SIG-M5 treated with dmso at 0.1 percent for 504 hours (cell line): ENCODE measurements at regions not wholly inside any gene's neighbourhood (a gene's known extent, or its start where the extent isn't known, plus 50 kb on each side); places are given as distances from the start of the nearest gene placed in this dataset.

Source experiments
- DNase-seq: peaks from one replicate; lab custom pipeline; 2025; ENCODE audit not compliant: unreplicated experiment; lab: John Stamatoyannopoulos, UW

- no peak for DNase-seq
Observed at GRCh38 chr20:12354725-12355124, 437.0 kb downstream of the BTBD3 start.

GRCh38 chr20:12355185-12355584 lies 437.5 kb downstream of the BTBD3 start:
- no peak for DNase-seq

DNA sequence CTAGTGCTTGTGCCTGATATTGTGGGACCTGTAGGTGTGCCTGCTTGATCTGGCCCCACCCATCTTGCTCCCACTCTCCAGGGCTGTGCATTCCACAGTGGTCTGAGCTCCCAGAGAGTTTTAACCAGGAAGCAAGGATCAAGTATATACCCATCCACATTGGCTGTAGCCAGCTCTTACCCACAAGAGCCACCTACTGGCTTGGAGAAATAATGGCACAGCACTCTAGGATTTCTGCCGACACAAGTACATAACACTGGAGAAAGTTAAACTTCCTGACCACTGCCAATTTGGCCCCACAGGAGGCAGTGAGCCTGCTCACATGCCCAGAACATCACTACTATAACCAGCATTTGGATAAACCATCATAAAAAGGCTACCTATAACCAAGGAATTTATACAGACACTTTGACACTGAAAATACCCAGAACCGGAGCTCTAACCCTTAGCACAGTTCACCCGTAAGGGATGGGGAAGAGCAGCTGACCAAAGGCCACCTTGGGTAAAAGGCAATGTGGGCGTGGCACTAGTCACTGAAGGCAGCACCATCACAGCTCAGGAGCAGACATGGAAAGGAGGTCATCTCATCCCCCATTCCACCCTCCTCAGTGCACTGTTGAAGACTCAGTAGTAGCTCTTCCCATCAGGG lies 440.4 kb downstream of the BTBD3 start:
- DNase-seq = peak; percentile 1

GRCh38 chr20:12358655-12359009 lies 440.9 kb downstream of the BTBD3 start:
- no peak for DNase-seq

GRCh38 chr20:12371990-12372389 lies 454.3 kb downstream of the BTBD3 start:
- no peak for DNase-seq

- no peak for DNase-seq
Observed at GRCh38 chr20:12372557-12372956, 454.9 kb downstream of the BTBD3 start.

- DNase-seq = no peak
Observed at GRCh38 chr20:12375967-12376366, 458.3 kb downstream of the BTBD3 start.

GRCh38 chr20:12383821-12384220 lies 466.1 kb downstream of the BTBD3 start:
- DNase-seq = no peak

- DNase-seq = no peak
Observed at GRCh38 chr20:12386821-12387220, 469.1 kb downstream of the BTBD3 start.

- no peak for DNase-seq
Observed at GRCh38 chr20:12391099-12391498, 473.4 kb downstream of the BTBD3 start.

GRCh38 chr20:12394786-12395185 lies 477.1 kb downstream of the BTBD3 start:
- no peak for DNase-seq

- no peak for DNase-seq
Observed at GRCh38 chr20:12395353-12395752, 477.7 kb downstream of the BTBD3 start.

GRCh38 chr20:12395760-12396159 lies 478.1 kb downstream of the BTBD3 start:
- no peak for DNase-seq

- no peak for DNase-seq
Observed at GRCh38 chr20:12399110-12399836, 481.6 kb downstream of the BTBD3 start.

DNA sequence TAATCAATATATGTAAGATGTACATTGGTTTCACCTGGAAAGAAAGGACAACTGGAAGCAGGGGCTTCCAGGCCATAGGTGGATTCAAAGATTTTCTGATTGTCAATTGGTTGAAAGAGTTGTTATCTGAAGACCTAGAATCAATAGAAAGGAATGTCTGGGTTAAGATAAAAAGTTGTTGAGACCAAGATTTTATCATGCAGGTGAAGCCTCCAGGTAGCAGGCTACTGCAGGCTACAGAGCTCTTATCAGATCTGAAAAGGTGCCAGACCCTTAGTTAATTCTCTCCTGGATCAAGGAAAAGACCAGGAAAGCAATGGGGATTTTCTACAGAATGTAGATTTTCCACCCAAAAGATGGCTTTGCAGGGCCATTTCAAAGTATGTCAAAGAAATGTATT lies 487.2 kb downstream of the BTBD3 start:
- DNase-seq = no peak

DNA sequence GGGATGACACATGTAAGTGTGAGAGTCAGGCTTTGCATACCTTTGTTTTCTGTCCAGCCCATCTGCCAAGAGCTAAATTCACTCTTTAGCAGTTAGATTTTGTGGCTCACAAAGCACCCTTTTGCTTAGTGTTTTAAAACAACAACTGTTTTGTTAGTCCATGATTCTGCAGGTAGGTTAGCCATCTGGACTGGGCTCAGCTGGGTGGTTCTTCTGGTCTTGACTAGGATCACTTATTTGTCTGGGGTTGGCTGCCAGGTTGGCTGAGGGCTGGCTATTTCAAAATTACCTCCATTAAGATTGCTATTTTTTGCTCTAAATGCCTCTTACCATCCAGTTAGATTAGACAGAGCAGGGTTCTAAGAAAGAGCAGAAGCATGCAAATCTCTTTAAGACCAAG lies 489.3 kb downstream of the BTBD3 start:
- no peak for DNase-seq

GRCh38 chr20:12409501-12409900 lies 491.8 kb downstream of the BTBD3 start:
- no peak for DNase-seq

- DNase-seq = no peak
Observed at GRCh38 chr20:12410783-12411182, 493.1 kb downstream of the BTBD3 start.

DNA sequence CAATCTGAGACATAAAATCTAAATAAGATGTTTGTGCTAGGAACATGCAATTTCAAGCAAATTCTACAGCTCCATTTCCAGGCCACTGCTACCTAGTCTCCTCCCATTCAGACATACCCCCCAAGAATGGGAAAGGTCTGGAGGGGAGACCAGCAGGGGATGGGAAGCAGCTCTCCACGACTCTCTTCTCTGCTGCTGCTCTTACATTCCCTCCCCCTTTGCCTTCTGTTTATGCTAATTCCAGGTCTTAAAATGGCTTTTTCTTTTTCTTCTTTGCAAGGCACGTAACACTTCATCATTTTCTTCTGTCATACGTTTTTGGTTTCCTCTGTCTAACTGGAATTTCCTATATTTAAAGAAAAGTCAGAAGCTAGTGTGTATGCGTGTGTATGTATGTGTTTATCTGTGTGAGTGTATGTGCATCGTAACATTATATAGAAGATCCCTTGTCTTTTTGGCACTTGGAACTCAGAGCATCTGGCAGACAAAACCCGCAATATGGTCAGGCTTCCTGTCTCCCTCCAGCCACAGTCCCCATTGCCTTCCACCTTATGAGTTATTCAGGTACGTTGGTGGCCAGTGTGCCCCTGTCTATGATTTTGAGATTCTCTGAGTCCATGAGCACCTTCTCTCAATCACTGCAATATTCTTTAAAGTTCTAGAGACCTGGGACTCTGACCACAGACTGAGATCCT lies 493.7 kb downstream of the BTBD3 start:
- DNase-seq = no peak

DNA sequence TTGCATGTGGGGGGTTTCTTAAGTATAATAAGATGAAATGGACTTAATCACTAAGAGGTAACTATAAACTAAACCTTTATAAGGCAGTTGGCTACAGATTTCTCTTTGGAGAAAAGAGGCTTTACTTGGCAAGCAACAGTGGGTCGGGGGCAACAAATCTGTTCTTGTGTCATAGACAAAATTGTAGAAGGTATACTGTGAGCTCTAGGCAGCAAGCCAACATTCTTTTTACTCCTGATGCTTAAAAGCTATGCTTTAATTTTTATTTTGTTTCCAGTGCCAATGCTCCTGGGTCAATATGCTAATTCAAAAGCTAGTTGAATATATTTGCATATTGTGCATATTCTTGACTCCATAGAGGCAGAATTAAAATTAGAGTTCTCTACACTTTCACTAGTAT lies 495.4 kb downstream of the BTBD3 start:
- no peak for DNase-seq

DNA sequence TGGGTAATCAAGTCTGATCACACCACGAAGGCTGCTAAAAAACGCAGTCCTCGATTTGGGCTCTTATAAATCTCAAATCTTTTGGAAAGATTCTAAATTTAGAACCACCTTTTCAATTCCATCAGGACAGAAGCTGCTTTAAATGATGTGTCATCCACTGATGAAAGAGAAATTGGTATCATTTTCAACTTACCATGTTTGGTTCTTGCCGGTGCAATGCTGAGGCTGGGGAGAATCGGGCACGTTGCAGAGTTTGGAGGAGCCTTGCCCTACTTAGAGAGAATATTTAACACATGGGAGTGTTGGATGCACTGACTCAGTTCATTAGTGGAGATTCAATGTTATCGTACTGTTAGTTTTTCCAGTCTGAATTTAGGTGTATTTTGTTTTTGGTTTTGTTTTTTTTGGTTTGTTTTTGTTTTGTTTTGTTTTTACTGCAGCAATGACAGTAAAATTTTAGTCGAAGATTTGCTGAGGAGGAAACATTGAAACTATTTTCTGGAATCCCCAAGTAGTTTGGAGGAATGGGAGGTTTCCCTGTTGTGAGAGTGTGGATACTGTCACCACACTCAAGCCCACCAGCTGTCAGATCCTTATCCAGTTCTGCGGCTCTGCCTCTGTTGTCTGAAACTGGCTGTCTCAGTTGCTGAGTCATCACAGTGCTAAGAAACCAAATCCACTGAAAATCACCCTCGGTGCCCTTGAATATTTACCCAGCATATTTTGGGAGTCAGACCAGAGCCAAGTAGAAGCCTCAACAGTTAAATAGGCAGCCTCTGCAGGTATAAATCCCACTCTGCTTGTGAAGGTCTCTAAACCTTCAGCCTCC lies 497.0 kb downstream of the BTBD3 start:
- no peak for DNase-seq
